Neural crest cell (in vitro differentiated cells): ENCODE measurements at regions not wholly inside any gene's neighbourhood (a gene's known extent, or its start where the extent isn't known, plus 50 kb on each side); places are given as distances from the start of the nearest gene placed in this dataset.

Experiments used
- DNase-seq: peaks from one replicate; pipeline ENCODE4 v3.0.0; 2021; ENCODE audit warnings: low read depth, mixed read lengths, low spot score
- H3K27ac Mint-ChIP-seq: one replicate; pipeline ENCODE4 v1.8.0; 2021; ENCODE audit warnings: mild to moderate bottlenecking, mixed read lengths; ENCODE audit not compliant: unreplicated experiment
- H3K27me3 Mint-ChIP-seq: 2 replicates; pipeline ENCODE4 v1.8.0; 2021; ENCODE audit warnings: low read depth, mild to moderate bottlenecking, mixed read lengths
- H3K36me3 Mint-ChIP-seq: 2 replicates; pipeline ENCODE4 v1.8.0; 2021; ENCODE audit warnings: low read depth, mild to moderate bottlenecking, mixed read lengths
- H3K4me1 Mint-ChIP-seq: 2 replicates; pipeline ENCODE4 v1.8.0; 2021; ENCODE audit warnings: mixed read lengths
- H3K4me3 Mint-ChIP-seq: one replicate; pipeline ENCODE4 v1.8.0; 2021; ENCODE audit warnings: mild to moderate bottlenecking, mixed read lengths
- H3K9me3 Mint-ChIP-seq: 2 replicates; pipeline ENCODE4 v1.8.0; 2021; ENCODE audit warnings: mixed read lengths
- TF ChIP-seq, protein P1 (sequence below): fragments of 200-600 bp; sonication (generic); conservative IDR thresholded peaks from 2 replicates; pipeline ENCODE4 v1.5.0; 2021; ENCODE audit warnings: antibody characterized with exemption, mild to moderate bottlenecking

DNA sequence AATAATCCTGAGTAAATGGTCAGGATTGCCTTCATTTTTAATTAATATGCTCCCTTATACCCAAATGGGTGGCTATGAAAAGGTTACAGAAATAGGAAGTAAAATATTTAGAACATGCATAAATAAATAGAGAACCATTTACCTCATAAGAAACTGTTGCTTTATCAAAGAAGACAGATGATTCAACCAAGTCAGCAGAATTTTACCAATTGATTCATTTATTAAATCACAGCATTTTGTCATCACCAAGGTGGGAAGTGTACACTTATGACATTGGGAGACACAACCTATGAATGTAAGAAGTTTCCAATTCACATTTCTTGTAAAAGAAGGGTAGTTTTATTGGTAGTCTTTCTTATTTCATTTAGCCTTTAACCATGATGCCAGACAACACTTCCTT lies 870.3 kb upstream of the CHORDC1 start:
- Mint-ChIP-seq H3K36me3 (no peaks in the 10 kb centered on the region), H3K9me3 (no peaks in the 10 kb centered on the region), H3K27me3 (no peaks in the 10 kb centered on the region), H3K27ac (no peak overlapping the region), H3K4me1 (peaks cover 7% of the 10 kb centered on the region), H3K4me3 (no peak overlapping the region)
- TF ChIP-seq, protein P1, sequence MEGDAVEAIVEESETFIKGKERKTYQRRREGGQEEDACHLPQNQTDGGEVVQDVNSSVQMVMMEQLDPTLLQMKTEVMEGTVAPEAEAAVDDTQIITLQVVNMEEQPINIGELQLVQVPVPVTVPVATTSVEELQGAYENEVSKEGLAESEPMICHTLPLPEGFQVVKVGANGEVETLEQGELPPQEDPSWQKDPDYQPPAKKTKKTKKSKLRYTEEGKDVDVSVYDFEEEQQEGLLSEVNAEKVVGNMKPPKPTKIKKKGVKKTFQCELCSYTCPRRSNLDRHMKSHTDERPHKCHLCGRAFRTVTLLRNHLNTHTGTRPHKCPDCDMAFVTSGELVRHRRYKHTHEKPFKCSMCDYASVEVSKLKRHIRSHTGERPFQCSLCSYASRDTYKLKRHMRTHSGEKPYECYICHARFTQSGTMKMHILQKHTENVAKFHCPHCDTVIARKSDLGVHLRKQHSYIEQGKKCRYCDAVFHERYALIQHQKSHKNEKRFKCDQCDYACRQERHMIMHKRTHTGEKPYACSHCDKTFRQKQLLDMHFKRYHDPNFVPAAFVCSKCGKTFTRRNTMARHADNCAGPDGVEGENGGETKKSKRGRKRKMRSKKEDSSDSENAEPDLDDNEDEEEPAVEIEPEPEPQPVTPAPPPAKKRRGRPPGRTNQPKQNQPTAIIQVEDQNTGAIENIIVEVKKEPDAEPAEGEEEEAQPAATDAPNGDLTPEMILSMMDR = no peak
- DNase-seq = no peak

DNA sequence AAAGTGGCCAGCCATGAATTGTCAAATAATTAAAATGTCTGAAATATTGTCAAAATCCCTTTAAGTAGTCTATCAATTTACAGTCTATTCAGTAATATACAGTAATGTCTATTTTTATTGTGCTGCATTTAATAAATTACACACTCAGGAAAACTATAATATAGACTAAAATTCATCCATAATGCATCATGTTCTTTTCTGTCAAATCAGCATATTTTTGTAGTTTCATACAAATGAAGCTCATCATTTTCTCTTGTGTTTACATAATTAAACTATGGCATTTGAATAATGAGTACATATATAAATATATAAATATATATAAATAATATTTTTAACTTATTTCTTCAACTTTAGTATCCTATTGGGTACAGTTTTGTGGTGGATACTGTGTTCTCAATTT lies 868.7 kb upstream of the CHORDC1 start:
- Mint-ChIP-seq H3K4me1 (peaks cover under 1% of the 10 kb centered on the region), H3K27me3 (no peaks in the 10 kb centered on the region), H3K9me3 (no peaks in the 10 kb centered on the region), H3K4me3 (no peak overlapping the region), H3K27ac (no peak overlapping the region), H3K36me3 (no peaks in the 10 kb centered on the region)
- DNase-seq = no peak
- TF ChIP-seq, protein P1 = no peak

DNA sequence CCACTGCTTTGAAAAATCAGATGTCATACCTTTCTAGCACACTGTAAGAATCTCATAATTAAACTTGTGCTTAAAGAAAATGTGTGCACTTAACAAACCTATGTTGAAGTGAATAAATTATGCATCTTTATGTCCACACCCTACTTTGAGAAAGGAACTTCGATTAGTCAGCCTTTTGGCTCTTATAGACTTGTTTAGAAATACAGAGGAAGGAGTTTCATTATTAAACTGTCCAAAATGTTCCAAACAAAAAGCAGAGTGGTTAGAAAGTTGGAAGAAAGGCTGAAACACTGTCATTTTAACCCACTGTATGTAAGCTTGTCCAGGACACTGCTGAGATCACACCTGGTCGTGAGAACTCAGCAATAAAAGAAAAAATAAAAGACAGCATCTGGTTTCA lies 863.2 kb upstream of the CHORDC1 start:
- Mint-ChIP-seq H3K4me3 (no peak overlapping the region), H3K36me3 (no peaks in the 10 kb centered on the region), H3K9me3 (peaks cover 2% of the 10 kb centered on the region), H3K27me3 (no peaks in the 10 kb centered on the region), H3K4me1 (peaks cover 7% of the 10 kb centered on the region), H3K27ac (no peak overlapping the region)
- no peak for DNase-seq
- TF ChIP-seq, protein P1 = no peak

DNA sequence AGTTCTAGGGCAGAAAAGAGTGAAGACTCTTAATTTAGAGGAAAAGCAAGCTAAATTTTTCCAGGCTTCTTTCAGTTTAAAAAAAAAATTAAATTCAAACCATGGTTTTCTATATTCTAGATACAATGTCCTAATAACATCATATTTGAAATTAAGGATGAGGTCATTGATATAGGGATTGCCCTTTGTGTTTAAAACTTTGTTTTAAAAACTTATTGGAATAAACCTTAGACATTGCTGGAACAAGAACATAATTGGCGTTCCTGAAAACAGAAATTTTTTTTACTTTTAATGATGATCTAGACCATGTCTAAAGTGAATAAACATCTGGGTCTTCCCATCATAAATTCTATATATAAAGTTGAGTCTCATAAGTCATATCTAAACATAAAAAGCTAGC lies 859.4 kb upstream of the CHORDC1 start:
- no peaks in the 10 kb centered on the region for H3K36me3 Mint-ChIP-seq
- peaks cover 2% of the 10 kb centered on the region for H3K9me3 Mint-ChIP-seq
- H3K27ac Mint-ChIP-seq = no peak overlapping the region
- H3K27me3 Mint-ChIP-seq = no peaks in the 10 kb centered on the region
- peaks cover 7% of the 10 kb centered on the region for H3K4me1 Mint-ChIP-seq
- no peak for DNase-seq
- no peak overlapping the region for H3K4me3 Mint-ChIP-seq
- TF ChIP-seq, protein P1 = no peak

DNA sequence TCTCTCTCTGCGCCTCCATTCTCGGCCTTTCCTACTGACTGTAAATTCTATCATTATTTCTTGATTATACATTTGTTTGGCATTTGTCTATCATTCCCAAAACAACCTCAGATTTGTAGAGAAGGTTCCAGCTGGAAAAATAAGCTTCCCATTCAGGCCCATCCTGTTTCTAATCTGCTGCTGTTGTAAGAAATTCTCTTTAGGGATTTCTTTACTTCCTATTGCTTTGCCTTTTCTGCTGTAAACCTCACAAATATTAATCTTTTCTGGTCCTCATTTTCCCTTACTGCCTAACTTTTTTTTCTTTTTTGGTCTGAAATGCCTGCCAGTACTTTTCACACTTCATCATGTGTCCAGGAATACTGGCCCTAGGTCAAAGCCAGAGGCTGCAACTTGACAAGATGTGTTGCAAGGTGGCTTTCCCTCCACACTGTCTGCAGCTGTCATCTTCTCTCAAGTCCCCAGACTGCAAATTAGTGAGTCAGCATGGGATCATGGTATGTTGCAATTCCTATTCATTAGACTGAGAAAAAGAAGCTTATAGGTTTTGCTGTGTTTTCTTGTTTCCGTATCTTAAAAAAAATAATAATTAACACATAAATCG lies 858.7 kb upstream of the CHORDC1 start:
- Mint-ChIP-seq H3K9me3 (peaks cover 2% of the 10 kb centered on the region), H3K4me3 (no peak overlapping the region), H3K4me1 (peaks cover 7% of the 10 kb centered on the region), H3K36me3 (no peaks in the 10 kb centered on the region), H3K27me3 (no peaks in the 10 kb centered on the region), H3K27ac (no peak overlapping the region)
- TF ChIP-seq, protein P1 = no peak
- DNase-seq = no peak
